HG03196 (cell line): ENCODE measurements at regions not wholly inside any gene's neighbourhood (a gene's known extent, or its start where the extent isn't known, plus 50 kb on each side); places are given as distances from the start of the nearest gene placed in this dataset.
"Not testable (repeated sequence)": the region's sequence is repeated elsewhere in the genome, so short reads cannot be mapped to it uniquely, and the experiment has no call there.

Source experiments
- ATAC-seq: cut with Tn5 transposase; IDR thresholded peaks from one replicate; pipeline ENCODE4 v1.9.1; 2021; ENCODE audit not compliant: unreplicated experiment

GRCh38 chr17:31680126-31680525 lies 178.9 kb downstream of the COPRS start:
- ATAC-seq, result no peak

- no peak for ATAC-seq
Measured at GRCh38 chr17:31679667-31680066, 179.4 kb downstream of the COPRS start.

GRCh38 chr17:31678431-31678830 lies 180.6 kb downstream of the COPRS start:
- ATAC-seq, result no peak

GRCh38 chr17:31677681-31678080 lies 181.4 kb downstream of the COPRS start:
- ATAC-seq, result no peak

- ATAC-seq, result no peak
Measured at GRCh38 chr17:31677036-31677435, 182.0 kb downstream of the COPRS start.

GRCh38 chr17:31675392-31675791 lies 183.7 kb downstream of the COPRS start:
- ATAC-seq, result not testable (repeated sequence)

GRCh38 chr17:31674717-31675349 lies 184.2 kb downstream of the COPRS start:
- no peak for ATAC-seq

- ATAC-seq, result no peak
Measured at GRCh38 chr17:31674305-31674704, 184.7 kb downstream of the COPRS start.

- ATAC-seq, result no peak
Measured at GRCh38 chr17:31673076-31673475, 186.0 kb downstream of the COPRS start.

GRCh38 chr17:31672161-31672819 lies 186.8 kb downstream of the COPRS start:
- no peak for ATAC-seq

GRCh38 chr17:31663576-31663975 lies 195.5 kb downstream of the COPRS start:
- no peak for ATAC-seq

GRCh38 chr17:31660684-31661083 lies 198.4 kb downstream of the COPRS start:
- no peak for ATAC-seq

- ATAC-seq, result no peak
Measured at GRCh38 chr17:31657876-31658275, 201.2 kb downstream of the COPRS start.

- no peak for ATAC-seq
Measured at GRCh38 chr17:31654936-31655335, 204.1 kb downstream of the COPRS start.

GRCh38 chr17:31653691-31654090 lies 205.4 kb downstream of the COPRS start:
- ATAC-seq, result no peak

- ATAC-seq, result no peak
Measured at GRCh38 chr17:31650756-31651520, 208.1 kb downstream of the COPRS start.

- no peak for ATAC-seq
Measured at GRCh38 chr17:31649302-31649701, 209.7 kb downstream of the COPRS start.

GRCh38 chr17:31647661-31648060 lies 211.4 kb downstream of the COPRS start:
- ATAC-seq, result no peak

- no peak for ATAC-seq
Measured at GRCh38 chr17:31646642-31647041, 212.4 kb downstream of the COPRS start.

GRCh38 chr17:31645351-31645750 lies 213.7 kb downstream of the COPRS start:
- no peak for ATAC-seq

- ATAC-seq, result no peak
Measured at GRCh38 chr17:31631766-31632165, 227.3 kb downstream of the COPRS start.

- ATAC-seq, result not testable (repeated sequence)
Measured at GRCh38 chr17:31630866-31631265, 228.2 kb downstream of the COPRS start.
